ENCODE measurements at regions not wholly inside any gene's neighbourhood (a gene's known extent, or its start where the extent isn't known, plus 50 kb on each side); places are given as distances from the start of the nearest gene placed in this dataset.
"Not testable (repeated sequence)": the region's sequence is repeated elsewhere in the genome, so short reads cannot be mapped to it uniquely, and the experiment has no call there.

DNA sequence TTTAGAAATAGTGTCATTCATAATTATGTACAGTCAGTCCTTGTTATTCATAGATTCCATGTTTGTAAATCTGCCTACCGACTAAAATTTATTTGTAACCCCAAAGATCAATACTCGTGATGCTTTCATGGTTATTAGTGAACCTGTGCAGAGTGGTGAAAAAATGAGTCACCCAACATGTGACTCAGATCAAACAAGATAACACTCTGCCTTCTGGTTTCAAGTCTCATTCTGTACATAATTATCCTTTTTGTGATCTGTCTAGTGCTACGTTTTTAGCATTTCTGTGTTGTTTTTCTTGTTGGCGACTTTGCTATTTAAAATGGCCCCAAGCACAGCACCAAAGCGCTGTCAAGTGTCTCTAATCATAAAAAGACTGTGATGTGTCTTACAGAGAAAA, 274.7 kb downstream of the SUCLA2 start:
- no peak for ATAC-seq

GRCh38 chr13:47723898-47724297, 277.2 kb downstream of the SUCLA2 start:
- ATAC-seq (no peak), DNase-seq (ENCODE audit: missing footprints) (no peak)
- intact Hi-C loops (cut with DNase I): no loop called here

More for the DNA sequence above, 274.7 kb downstream of the SUCLA2 start:
- no peak for DNase-seq (ENCODE audit: missing footprints)
- intact Hi-C loops (cut with DNase I): no loop called here

GRCh38 chr13:47719164-47719563, 281.9 kb downstream of the SUCLA2 start:
- no peak for ATAC-seq
- intact Hi-C loops (cut with DNase I): no loop called here
- no peak for DNase-seq (ENCODE audit: missing footprints)

DNA sequence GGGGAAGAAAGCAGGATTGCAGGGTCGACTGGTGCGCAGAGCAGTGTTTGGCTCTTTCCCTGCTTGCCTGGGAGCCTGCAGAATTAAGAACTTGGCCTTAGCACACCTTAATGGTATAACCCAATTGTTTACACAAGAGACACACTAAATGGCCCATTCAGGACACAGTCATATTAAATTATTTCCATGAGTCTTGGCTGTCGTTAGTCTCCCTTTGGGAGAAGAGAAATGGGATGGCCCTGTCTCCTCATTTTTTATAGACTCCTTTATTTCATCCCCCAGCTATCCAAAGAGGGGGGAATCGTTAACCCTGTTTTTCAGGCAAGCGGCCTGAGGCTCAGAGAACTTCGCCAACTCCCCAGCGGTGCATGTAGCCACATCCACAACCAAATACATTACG, 282.5 kb downstream of the SUCLA2 start:
- no peak for DNase-seq (ENCODE audit: missing footprints)
- ATAC-seq: no peak
- intact Hi-C loops (cut with DNase I): no loop called here

DNA sequence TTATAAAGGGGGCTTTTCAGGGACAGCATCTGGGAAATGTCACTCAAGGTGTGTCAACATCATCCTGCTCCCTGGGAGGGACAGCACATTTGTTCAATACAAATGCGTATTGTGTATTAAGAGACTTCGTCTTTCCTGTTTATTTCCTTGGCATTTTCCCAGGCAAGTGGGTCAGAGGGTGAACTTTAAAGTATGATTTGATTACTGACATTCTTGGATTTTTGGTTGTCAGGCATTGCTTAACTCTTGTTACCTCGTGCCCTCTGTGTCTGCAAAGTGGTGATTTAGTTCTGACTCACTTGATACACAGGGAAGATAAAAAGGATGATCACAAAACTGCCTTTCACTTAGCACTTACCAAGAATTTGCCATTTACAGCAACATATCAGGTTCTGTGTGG, 292.7 kb downstream of the SUCLA2 start:
- ATAC-seq (no peak), DNase-seq (ENCODE audit: missing footprints) (no peak)
- intact Hi-C loops (cut with DNase I): no loop called here

DNA sequence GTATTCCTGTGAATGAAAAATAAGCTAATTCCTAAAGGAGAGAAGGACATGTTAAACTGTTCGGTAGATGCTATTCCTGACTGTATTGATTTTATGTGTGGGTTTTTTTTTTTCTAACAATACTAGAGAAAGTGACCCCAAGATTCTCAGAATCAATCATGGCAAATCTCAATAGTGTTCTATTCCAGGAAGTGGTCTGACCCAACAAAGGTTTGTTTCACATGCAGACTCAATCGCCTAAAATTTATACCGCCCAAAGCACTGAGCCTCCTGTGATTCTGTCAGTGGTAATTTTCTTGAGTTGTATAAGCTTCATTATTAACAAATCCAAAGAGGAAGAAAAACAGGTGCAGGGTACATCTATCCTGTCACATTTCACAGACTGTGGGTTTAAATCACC, 293.7 kb downstream of the SUCLA2 start:
- intact Hi-C loops (cut with DNase I): no loop called here
- no peak for ATAC-seq
- no peak for DNase-seq (ENCODE audit: missing footprints)

- ATAC-seq (no peak), DNase-seq (ENCODE audit: missing footprints) (no peak)
- intact Hi-C loops (cut with DNase I): no loop called here
Observed at GRCh38 chr13:47705185-47705584, 295.9 kb downstream of the SUCLA2 start.

GRCh38 chr13:47696674-47697073, 304.4 kb downstream of the SUCLA2 start:
- DNase-seq (ENCODE audit: missing footprints) (no peak), ATAC-seq (no peak)
- intact Hi-C loops (cut with DNase I): no loop called here

GRCh38 chr13:47687577-47687976, 313.5 kb downstream of the SUCLA2 start:
- ATAC-seq: no peak
- intact Hi-C loops (cut with DNase I): no loop called here
- no peak for DNase-seq (ENCODE audit: missing footprints)

GRCh38 chr13:47685156-47685555, 315.9 kb downstream of the SUCLA2 start:
- intact Hi-C loops (cut with DNase I); DNase-seq (ENCODE audit: missing footprints); ATAC-seq: not testable (repeated sequence)

GRCh38 chr13:47680748-47681147, 320.3 kb downstream of the SUCLA2 start:
- intact Hi-C loops (cut with DNase I): no loop called here
- no peak for ATAC-seq
- no peak for DNase-seq (ENCODE audit: missing footprints)

- ATAC-seq (no peak), DNase-seq (ENCODE audit: missing footprints) (no peak)
- intact Hi-C loops (cut with DNase I): no loop called here
Observed at GRCh38 chr13:47679401-47679800, 321.7 kb downstream of the SUCLA2 start.

- ATAC-seq (no peak), DNase-seq (ENCODE audit: missing footprints) (no peak)
- intact Hi-C loops (cut with DNase I): no loop called here
Observed at GRCh38 chr13:47678201-47678968, 322.7 kb downstream of the SUCLA2 start.

- DNase-seq (ENCODE audit: missing footprints) (no peak), ATAC-seq (no peak)
- intact Hi-C loops (cut with DNase I): no loop called here
Observed at GRCh38 chr13:47675871-47676270, 325.2 kb downstream of the SUCLA2 start.

DNA sequence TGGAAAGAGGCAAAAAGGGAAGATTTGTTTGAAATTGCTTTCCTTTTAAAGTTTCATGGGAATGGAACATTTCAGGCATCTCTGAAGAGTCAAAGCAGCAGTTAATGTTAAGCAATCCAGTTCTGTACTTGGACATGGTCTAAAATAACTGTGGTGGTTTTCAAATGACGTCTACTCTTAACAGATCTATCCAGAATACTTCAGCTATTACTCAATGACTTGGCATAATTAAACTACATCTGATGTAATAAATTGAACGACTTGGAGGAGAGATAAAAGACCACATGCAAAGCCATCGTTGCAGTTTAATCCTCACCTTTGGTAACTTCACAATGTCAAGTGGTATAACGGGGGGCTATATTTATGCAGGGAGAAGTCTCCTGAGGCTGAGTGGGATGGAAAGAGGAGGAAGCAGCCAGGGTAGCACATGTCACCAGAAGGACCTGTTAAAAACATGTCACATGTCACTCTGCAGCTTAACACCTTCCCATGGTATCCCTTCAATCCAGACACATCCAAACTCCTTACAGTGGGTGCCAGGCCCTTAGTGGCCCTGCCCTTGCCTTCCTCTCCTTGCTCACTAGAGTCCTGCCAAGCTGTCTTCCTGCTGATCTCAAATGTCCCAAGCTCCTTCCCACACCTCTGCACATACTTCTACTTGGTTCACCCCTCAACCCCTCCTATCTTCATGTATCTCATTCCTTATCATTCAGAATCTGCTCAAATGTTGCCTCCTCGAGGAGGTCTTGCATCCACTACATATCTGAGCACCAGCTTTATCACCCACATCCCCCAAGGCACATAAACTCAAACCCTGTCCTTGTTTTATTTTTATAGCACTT, 327.8 kb downstream of the SUCLA2 start:
- DNase-seq (ENCODE audit: missing footprints) (no peak), ATAC-seq (peak; percentile 96)
- intact Hi-C loops (cut with DNase I): no loop called here

GRCh38 chr13:47672245-47673008, 328.6 kb downstream of the SUCLA2 start:
- DNase-seq (ENCODE audit: missing footprints) (no peak), ATAC-seq (peak; percentile 77)
- intact Hi-C loops (cut with DNase I): no loop called here

DNA sequence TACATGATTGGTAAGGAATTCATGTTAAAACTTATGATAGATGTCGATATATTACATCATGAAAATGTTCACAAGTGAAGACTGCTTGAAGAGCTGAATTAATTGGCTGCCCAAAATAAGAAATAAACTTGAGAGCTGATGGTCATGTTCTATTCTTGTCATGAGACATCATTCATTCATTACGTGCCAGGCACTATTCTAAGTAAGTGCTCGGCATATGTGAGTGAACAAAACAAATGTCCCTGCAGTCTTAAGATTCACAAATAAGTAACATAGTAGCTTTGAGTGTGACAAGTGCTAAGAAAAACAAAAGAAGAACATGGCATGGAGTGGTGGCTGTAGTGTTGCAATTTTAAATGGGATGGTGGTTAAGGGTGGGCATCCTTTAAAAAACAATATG, 329.3 kb downstream of the SUCLA2 start:
- intact Hi-C loops (cut with DNase I): no loop called here
- no peak for DNase-seq (ENCODE audit: missing footprints)
- no peak for ATAC-seq

DNA sequence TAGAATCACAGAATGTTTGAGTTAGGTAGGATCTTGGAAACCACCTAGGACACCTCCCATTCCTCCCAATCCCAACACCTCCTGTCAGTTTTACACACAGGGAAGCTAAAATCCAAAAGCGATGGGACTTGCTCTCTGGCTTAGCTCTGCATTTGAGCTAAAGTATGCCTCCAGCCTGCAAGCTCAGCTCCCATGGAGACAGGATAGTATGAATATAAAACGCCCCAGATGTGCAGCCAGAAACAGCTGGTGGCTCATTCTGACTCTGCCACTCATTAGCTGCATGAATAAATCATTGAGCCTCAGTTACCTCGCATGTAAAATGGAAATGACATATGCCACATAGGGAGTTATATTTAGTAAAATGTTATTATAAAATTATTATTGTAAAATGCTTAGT, 336.0 kb downstream of the SUCLA2 start:
- DNase-seq (ENCODE audit: missing footprints) (no peak), ATAC-seq (no peak)
- intact Hi-C loops (cut with DNase I): no loop called here

DNA sequence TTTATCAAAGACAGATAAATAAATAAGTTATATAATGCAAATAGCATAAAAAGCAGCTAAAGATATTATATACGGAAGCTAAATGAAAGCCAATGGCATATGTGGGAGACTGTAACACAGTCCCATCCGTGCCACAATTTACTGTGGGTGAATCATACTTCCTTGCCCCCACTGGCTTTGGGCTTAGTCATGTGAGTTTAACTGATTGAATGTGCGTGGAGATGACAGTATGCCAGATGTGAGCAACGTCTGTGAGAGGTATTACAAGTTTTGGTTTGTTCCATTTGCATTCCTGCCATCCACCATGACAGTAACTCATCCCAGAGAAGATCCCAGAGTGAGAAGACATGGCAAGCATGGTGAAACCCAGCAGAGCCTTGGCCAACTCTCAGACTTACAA, 340.0 kb downstream of the SUCLA2 start:
- intact Hi-C loops (cut with DNase I): no loop called here
- ATAC-seq (no peak), DNase-seq (ENCODE audit: missing footprints) (no peak)

GRCh38 chr13:47656651-47657050, 344.4 kb downstream of the SUCLA2 start:
- no peak for ATAC-seq
- intact Hi-C loops (cut with DNase I): no loop called here
- no peak for DNase-seq (ENCODE audit: missing footprints)
